ENCODE measurements at regions not wholly inside any gene's neighbourhood (a gene's known extent, or its start where the extent isn't known, plus 50 kb on each side); places are given as distances from the start of the nearest gene placed in this dataset.

- ChIA-PET CTCF (no interaction called here), POLR2A (interaction anchor here (0.5 kb wide), 1 partner anchor 12 kb away, joined by 7 read pairs; no protein-coding TSS in a partner anchor)
- Histone ChIP-seq H3K36me3 (ENCODE audit: control insufficient read depth in 2 of 2, extremely low read depth in 1 of 2, insufficient read depth in 2 of 2, low read length in 2 of 2) (no peaks in the 10 kb centered on the region), H3K27ac (ENCODE audit: insufficient read depth, low read depth, low read length) (no peak overlapping the region), H3K9me3 (replicated peaks; ENCODE audit: control insufficient read depth, insufficient read depth, low read length) (no peaks in the 10 kb centered on the region), H3K4me1 (ENCODE audit: control insufficient read depth, extremely low read depth, insufficient read depth, low read length) (no peaks in the 10 kb centered on the region), H3K4me2 (ENCODE audit: insufficient read depth, low read length) (no peak overlapping the region), H3K4me3 (replicated peaks in 1 of 3; ENCODE audit: insufficient read depth in 1 of 3, low read depth in 1 of 3, low read length in 3 of 3) (no peak overlapping the region), H3K9ac (replicated peaks; ENCODE audit: extremely low read depth, insufficient read depth, low read length) (no peak overlapping the region), H2AFZ (ENCODE audit: low read depth, low read length) (no peak overlapping the region), H3K27me3 (ENCODE audit: control insufficient read depth in 2 of 2, insufficient read depth in 2 of 2, low read length in 2 of 2) (no peaks in the 10 kb centered on the region), H3K79me2 (ENCODE audit: control insufficient read depth, insufficient read depth, low read length) (no peaks in the 10 kb centered on the region), H4K20me1 (replicated peaks; ENCODE audit: control insufficient read depth, extremely low read depth, insufficient read depth, low read length) (no peaks in the 10 kb centered on the region), H3K9me1 (replicated peaks; ENCODE audit: control insufficient read depth, extremely low read depth, insufficient read depth, low read length) (no peaks in the 10 kb centered on the region)
- dilution Hi-C loops (cut with MboI; ENCODE audit: extremely low pct_ligation_motif_present, low sequenced_read_pairs), result no loop called here
- no TSS peak for BruUV-seq (replicated peaks)
- intact Hi-C loops (cut with micrococcal nuclease), result no loop called here
- FAIRE-seq (no peak), DNase-seq (ENCODE audit: low read depth, low spot score) (no peak)
- TF ChIP-seq GATA2 (IDR thresholded peaks at IDR 0.05; ENCODE audit: insufficient read depth, insufficient read length, low read depth, low read length), result no peak
- no peak for TF ChIP-seq CTCF (IDR thresholded peaks at IDR 0.05; ENCODE audit: extremely low read depth in 1 of 2, insufficient read depth in 1 of 2, low read depth in 1 of 2, low read length in 2 of 2)
- TF ChIP-seq MAX (IDR thresholded peaks at IDR 0.05; ENCODE audit: insufficient read depth, insufficient read length), result no peak
- no peak for TF ChIP-seq POLR2AphosphoS5 (IDR thresholded peaks at IDR 0.05; ENCODE audit: insufficient read depth, low read depth, low read length)
- no peak for TF ChIP-seq EZH2 (IDR thresholded peaks at IDR 0.05; ENCODE audit: borderline replicate concordance, low read depth, low read length, severe bottlenecking)
- TF ChIP-seq POLR2A (IDR thresholded peaks at IDR 0.05; ENCODE audit: low read depth, low read length), result no peak
- no peak for TF ChIP-seq MYC (IDR thresholded peaks at IDR 0.05; ENCODE audit: low read depth, low read length)
- no peak for TF ChIP-seq FOS (IDR thresholded peaks at IDR 0.05; ENCODE audit: borderline replicate concordance, insufficient read depth, low read length)
- no peak for TF ChIP-seq JUN (IDR thresholded peaks at IDR 0.05; ENCODE audit: borderline replicate concordance, insufficient read depth, insufficient read length, low read depth)
These were observed 85.2 kb upstream of the WNT4 start for GRCh38 chr1:22228074-22228473.

Measured in endothelial cell of umbilical vein (primary cell).